Liver (tissue), 3 donors: ENCODE measurements at regions not wholly inside any gene's neighbourhood (a gene's known extent, or its start where the extent isn't known, plus 50 kb on each side); places are given as distances from the start of the nearest gene placed in this dataset.

Experiments used
- JUND ChIP-seq, 2 donors: IDR thresholded peaks; 2 replicates each; pipeline ENCODE4 v1.6.1; 2016; ENCODE audit warnings: antibody characterized with exemption in 2 of 2
- RAD21 ChIP-seq, 2 donors: IDR thresholded peaks; 2 replicates each; pipeline ENCODE4 v1.6.1; 2016; ENCODE audit warnings: antibody characterized with exemption in 2 of 2, mild to moderate bottlenecking in 2 of 2
- TF ChIP-seq, protein P1 (sequence below): fragments of 150-350 bp; IDR thresholded peaks from 2 replicates; pipeline ENCODE4 v1.5.1; 2017; ENCODE audit warnings: improper control_type of control experiment, low read depth, low read length; ENCODE audit not compliant: missing input control
- TF ChIP-seq, protein P2 (sequence below): IDR thresholded peaks from 2 replicates; pipeline ENCODE4 v1.6.1; 2016; ENCODE audit warnings: antibody characterized with exemption, mild to moderate bottlenecking
- donor health status: healthy.
- donor health status: healthy.

DNA sequence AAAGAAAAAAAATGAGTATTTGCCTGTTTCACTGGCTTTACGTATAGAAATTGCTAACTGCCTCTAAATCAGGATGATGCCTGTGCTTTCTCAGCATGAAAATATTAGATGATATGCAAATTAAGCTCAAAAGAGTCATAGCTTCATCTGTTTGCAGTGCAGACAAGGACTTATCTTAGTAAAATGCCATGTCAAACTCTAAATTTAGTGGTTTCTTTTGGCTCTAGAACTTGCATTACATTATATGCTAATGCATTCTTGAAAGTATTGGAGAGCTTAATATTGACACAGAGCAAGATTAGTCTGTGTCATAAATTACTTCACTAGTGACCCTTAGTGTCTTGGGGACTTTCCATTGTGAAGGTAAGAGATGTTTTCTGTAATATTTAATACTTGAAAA is 1109.1 kb upstream of the NRXN1 start:
- TF ChIP-seq, protein P1, sequence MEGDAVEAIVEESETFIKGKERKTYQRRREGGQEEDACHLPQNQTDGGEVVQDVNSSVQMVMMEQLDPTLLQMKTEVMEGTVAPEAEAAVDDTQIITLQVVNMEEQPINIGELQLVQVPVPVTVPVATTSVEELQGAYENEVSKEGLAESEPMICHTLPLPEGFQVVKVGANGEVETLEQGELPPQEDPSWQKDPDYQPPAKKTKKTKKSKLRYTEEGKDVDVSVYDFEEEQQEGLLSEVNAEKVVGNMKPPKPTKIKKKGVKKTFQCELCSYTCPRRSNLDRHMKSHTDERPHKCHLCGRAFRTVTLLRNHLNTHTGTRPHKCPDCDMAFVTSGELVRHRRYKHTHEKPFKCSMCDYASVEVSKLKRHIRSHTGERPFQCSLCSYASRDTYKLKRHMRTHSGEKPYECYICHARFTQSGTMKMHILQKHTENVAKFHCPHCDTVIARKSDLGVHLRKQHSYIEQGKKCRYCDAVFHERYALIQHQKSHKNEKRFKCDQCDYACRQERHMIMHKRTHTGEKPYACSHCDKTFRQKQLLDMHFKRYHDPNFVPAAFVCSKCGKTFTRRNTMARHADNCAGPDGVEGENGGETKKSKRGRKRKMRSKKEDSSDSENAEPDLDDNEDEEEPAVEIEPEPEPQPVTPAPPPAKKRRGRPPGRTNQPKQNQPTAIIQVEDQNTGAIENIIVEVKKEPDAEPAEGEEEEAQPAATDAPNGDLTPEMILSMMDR = no peak
- TF ChIP-seq, protein P2, sequence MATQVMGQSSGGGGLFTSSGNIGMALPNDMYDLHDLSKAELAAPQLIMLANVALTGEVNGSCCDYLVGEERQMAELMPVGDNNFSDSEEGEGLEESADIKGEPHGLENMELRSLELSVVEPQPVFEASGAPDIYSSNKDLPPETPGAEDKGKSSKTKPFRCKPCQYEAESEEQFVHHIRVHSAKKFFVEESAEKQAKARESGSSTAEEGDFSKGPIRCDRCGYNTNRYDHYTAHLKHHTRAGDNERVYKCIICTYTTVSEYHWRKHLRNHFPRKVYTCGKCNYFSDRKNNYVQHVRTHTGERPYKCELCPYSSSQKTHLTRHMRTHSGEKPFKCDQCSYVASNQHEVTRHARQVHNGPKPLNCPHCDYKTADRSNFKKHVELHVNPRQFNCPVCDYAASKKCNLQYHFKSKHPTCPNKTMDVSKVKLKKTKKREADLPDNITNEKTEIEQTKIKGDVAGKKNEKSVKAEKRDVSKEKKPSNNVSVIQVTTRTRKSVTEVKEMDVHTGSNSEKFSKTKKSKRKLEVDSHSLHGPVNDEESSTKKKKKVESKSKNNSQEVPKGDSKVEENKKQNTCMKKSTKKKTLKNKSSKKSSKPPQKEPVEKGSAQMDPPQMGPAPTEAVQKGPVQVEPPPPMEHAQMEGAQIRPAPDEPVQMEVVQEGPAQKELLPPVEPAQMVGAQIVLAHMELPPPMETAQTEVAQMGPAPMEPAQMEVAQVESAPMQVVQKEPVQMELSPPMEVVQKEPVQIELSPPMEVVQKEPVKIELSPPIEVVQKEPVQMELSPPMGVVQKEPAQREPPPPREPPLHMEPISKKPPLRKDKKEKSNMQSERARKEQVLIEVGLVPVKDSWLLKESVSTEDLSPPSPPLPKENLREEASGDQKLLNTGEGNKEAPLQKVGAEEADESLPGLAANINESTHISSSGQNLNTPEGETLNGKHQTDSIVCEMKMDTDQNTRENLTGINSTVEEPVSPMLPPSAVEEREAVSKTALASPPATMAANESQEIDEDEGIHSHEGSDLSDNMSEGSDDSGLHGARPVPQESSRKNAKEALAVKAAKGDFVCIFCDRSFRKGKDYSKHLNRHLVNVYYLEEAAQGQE = no peak
- no peak for TF ChIP-seq RAD21 (IDR thresholded peaks at IDR 0.05)
- TF ChIP-seq JUND (IDR thresholded peaks at IDR 0.05) = no peak
